ENCODE measurements at regions not wholly inside any gene's neighbourhood (a gene's known extent, or its start where the extent isn't known, plus 50 kb on each side); places are given as distances from the start of the nearest gene placed in this dataset.
"Not testable (repeated sequence)": the region's sequence is repeated elsewhere in the genome, so short reads cannot be mapped to it uniquely, and the experiment has no call there.

- not testable (repeated sequence) for DNase-seq
Measured at GRCh38 chr14:106674509-106675125, 1148.2 kb downstream of the TMEM121 start.

- not testable (repeated sequence) for DNase-seq
Measured at GRCh38 chr14:106675716-106676115, 1149.3 kb downstream of the TMEM121 start.

- no peak for DNase-seq
Measured at GRCh38 chr14:106679776-106680175, 1153.4 kb downstream of the TMEM121 start.

DNA sequence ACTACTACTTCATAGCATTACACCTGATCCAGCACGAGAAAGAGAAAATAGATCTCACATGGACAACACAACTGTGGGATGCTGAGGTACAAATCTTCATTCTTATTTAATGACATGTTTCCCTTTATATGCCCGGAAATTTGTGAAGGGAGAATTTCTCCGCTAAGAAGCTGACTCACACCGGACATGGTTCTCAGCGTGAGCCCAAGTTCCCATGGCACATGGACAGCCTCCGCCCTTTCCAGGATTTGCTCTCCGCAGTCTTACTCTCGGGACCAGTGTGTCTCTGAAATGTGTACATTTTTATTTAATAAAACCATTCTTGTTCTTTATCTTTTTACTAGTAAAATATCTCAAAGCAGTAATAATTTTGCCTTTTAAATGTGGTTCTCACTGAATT lies 1154.8 kb downstream of the TMEM121 start:
- no peak for DNase-seq

GRCh38 chr14:106681568-106681967 lies 1155.2 kb downstream of the TMEM121 start:
- DNase-seq, result no peak

GRCh38 chr14:106683631-106684030 lies 1157.2 kb downstream of the TMEM121 start:
- DNase-seq, result no peak

DNA sequence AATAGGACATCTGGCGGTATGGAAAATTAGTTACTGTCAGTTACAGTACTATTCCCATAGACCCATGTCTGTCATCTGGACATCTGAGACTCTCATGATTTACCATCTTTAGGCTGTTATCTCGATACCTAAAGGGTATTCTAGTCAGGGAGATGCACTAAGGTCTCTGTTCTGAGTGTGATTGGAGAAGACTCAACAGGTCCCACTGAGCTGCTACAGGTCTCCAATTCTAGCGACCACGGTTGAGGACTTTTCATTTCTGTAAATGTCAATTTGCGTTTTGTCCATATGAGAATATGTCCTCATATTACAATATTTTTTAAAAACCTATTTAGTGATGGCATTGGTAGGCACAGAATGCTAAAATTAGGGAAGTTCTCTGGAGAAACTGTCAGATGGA lies 1160.2 kb downstream of the TMEM121 start:
- DNase-seq, result no peak

GRCh38 chr14:106690333-106690891 lies 1164.0 kb downstream of the TMEM121 start:
- no peak for DNase-seq

DNA sequence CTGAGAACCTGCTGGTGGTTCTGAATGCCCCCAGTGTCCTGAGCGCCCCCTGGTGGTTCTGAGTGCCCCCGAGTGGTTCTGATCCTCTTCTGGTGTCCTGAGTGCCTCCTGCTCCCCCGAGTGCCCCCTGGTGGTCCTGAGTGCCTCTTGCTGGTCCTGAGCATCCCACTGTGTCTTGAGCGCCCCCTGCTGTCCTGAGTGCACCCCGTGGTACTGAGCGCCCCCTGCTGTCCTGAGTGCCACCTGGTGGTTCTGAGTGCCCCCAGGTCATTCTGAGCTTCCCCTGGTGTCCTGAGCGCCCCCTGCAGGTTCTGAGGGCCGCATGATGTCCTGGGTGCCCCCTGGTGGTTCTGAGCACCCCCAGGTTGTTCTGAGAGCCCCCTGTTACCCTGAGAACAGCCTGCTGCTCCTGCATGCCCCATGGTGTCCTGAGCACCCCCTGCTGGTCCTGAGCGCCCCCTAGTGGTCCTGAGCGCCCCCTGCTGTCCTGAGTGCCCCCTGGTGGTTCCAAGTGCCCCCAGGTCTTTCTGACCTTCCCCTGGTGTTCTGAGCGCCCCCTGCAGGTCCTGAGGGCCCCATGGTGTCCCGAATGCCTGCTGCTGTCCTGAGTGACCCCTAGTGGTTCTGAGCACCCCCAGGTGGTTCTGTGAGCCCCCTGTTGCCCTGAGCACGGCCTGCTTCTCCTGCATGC lies 1165.4 kb downstream of the TMEM121 start:
- DNase-seq, result peak; percentile 62

DNA sequence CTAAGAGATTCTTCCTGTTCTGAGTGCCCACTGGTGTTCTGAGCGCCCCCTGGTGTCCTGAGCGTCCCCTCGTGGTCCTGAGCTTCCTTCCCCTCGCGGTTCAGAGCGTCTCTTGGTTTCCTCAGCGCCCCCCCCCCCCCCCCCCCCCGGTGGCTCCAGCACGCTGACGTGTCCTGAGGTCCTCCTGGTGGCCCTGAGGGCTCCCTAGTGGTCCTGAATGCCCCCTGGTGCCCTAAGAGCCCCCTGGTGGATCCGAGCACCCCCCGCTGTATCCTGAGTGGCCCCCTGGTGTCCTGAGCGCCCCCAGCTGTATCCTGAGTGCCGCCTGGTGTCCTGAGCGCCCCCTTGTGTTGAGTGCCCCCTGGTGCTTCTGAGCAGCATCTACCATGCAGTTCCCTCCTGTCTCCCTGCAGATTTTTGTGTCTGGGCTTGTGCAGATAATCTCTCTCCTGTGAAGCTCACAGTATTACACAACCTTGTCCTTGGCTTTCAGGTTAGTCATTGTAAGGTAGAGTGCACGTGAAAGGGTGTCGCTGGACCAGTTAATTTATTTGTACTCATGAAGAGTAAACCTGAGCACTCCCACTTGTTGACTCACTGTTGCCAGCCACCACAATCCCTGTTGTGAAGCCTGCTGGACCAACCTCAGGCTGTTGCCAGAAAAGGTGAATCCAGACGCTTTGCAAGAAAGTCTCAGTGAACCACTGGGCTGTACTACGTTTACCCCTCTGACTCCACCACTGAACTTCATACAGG lies 1168.4 kb downstream of the TMEM121 start:
- peak; percentile 63 for DNase-seq

DNA sequence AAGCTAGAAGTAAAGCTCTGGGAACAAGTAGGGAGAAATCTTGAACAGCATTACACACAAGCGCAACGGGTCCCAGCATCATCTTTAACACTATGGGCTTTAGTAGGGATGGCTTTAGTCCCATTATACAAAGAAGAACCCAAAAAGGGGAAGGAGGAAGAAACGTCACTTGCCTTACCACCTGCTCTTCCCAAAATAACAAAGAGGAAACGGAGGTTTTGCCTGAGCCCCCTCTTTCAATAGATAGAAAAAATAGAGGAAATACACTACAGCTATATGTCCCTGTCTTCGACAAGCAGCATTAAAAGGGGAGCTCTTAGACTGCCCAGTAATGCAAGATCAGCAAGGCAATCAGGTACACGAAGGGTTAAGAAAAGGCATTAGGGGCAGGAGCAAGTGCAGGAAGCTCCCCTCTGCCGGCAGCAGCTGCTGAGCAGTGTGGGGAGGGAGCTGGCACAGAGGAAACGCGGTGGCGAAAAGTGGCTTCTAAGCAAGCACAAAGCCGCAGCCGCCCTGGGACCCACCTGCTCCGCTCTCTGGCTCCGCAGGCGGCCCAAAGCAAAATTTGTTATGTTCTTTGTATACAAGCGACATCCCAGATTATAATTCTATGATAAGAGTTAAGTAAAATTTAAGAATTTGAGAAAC lies 1172.4 kb downstream of the TMEM121 start:
- DNase-seq, result not testable (repeated sequence)

- not testable (repeated sequence) for DNase-seq
Measured at GRCh38 chr14:106703651-106704050, 1177.3 kb downstream of the TMEM121 start.

- DNase-seq, result not testable (repeated sequence)
Measured at GRCh38 chr14:106706488-106706887, 1180.1 kb downstream of the TMEM121 start.

- DNase-seq, result not testable (repeated sequence)
Measured at GRCh38 chr14:106710187-106710586, 1183.8 kb downstream of the TMEM121 start.

GRCh38 chr14:106712513-106712912 lies 1186.1 kb downstream of the TMEM121 start:
- DNase-seq, result not testable (repeated sequence)

DNA sequence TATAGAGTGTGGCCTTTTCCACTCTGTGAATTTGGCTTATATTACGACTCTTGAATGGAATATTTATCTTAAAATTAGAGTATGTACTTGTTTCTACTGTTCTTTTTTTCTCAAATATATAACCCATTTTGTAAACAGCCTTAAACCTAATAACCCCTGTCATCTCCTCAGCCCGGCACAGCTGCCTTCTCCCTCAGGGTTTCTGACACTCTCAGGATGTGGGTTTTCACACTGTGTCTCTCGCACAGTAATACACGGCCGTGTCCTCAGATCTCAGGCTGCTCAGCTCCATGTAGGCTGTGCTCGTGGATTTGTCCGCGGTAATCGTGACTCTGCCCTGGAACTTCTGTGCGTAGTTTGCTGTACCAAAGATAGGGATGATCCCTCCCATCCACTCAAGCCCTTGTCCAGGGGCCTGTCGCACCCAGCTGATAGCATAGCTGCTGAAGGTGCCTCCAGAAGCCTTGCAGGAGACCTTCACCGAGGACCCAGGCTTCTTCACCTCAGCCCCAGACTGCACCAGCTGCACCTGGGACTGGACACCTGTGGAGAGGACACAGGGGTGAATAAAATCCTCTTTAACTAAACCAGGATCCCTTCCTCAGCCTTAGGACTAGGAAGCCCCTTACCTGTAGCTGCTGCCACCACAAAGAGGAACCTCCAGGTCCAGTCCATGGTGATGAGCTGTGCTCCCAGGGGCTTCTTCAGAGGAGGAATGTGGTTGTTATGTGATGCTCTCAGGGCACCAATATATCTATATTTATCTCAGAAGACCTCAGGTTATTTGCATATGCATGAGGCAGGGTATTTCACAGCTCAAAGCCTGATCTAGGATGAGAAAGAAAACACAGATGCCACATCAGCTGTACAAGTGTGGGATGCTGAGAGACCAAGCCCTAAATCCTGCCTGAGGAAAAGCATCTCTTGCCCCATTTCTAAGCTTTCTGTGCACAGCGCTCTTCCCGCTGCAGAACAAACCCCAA lies 1188.4 kb downstream of the TMEM121 start:
- not testable (repeated sequence) for DNase-seq

DNA sequence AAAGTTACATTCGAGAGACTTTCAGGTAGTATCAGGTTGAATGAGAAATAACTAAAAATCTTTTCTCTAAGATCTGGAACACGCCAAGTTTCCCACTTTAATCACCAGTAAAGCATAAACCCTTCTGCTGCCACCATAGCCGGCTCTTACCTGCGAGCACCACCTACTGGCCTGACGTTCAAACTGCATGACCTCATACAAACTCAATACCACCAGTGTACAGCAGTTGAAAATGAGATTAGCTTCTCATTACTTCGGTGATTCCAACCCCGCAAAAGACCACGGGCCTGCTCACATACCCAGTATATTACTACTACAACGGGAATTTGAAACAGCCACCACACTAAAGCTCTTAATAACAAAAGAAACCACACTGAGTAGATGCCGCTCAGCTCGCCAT lies 1191.2 kb downstream of the TMEM121 start:
- not testable (repeated sequence) for DNase-seq

DNA sequence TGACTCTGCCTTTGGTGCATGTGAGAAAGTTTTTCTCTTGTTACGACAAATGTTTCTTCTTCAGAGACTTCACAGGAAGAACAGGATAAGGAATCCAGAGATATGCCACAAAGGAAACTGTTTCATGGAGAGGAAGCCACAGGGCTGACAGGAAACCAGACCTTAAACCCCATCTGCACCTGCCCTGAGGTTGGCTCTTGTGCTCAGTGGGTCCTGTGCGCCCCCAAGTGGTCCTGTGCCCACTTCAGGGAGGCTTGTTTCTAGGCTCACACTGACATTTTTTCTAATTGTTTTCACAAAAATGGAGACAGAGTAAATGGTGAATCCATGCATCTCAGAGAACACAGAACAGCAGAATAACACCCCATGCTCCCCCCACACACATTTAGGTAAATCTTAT lies 1193.5 kb downstream of the TMEM121 start:
- DNase-seq, result not testable (repeated sequence)

DNA sequence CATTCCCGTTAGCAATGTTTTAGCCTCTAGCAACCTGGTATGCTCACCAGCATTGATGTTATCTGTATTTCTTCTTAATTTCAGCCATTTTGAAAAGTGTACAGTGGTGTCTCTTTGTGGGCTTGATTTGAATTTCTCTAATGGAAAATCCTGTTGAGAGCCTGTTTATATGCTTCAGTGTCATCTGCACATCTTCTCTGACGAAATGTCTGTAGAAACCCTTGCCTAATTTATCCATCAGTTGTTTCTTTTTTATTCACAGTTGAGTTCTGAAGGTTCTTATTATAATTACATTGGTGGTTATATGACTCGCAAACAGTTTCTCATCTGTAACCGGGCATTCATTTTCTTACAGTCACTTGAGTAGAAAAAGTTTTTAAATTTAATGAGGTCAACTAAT lies 1195.5 kb downstream of the TMEM121 start:
- not testable (repeated sequence) for DNase-seq

GRCh38 chr14:106722813-106723687 lies 1196.7 kb downstream of the TMEM121 start:
- DNase-seq, result not testable (repeated sequence)

- DNase-seq, result not testable (repeated sequence)
Measured at GRCh38 chr14:106727962-106728361, 1201.6 kb downstream of the TMEM121 start.
